HepG2 (cell line): ENCODE measurements at regions not wholly inside any gene's neighbourhood (a gene's known extent, or its start where the extent isn't known, plus 50 kb on each side); places are given as distances from the start of the nearest gene placed in this dataset.

Experiments used
- BRD4 ChIP-seq: sonication (generic); formaldehyde crosslinking; IDR thresholded peaks from 2 replicates; pipeline ENCODE4 v1.4.0; 2020; ENCODE audit warnings: missing genetic modification reagents
- CEBPB ChIP-seq: IDR thresholded peaks from 2 replicates; pipeline ENCODE4 v1.6.1; 2011; ENCODE audit warnings: low read depth, low read length, improper control_type of control experiment, borderline replicate concordance
- NFRKB ChIP-seq: fragments of 450-650 bp; IDR thresholded peaks from 2 replicates; pipeline ENCODE4 v1.6.1; 2017
- ZNF572 ChIP-seq: sonication (generic); formaldehyde crosslinking; IDR thresholded peaks from 2 replicates; pipeline ENCODE4 v1.5.1; 2020; ENCODE audit warnings: mild to moderate bottlenecking, missing genetic modification reagents
- TF ChIP-seq, protein P1 (sequence below): sonication (generic); formaldehyde crosslinking; IDR thresholded peaks from 2 replicates; pipeline ENCODE4 v1.5.0; 2020; ENCODE audit warnings: mild to moderate bottlenecking, missing genetic modification reagents, moderate library complexity

DNA sequence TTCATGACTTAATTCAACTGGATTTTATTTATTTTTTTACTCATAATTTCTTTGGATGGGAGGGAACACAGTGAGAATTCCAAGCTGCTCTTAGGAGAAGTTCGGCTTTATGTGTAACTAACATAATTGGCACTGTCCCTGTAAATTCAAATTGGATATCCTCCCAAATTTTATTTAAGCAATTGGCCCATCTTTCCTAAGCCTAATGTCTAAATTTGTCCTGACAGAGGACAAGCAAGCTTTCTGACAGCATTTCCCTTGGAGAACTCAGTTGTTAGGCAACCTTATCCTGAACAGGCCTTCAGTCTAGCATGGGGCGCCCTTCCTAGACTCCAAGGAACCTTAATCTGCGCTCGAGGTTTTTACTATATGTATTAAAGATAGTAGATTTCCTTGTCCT is 550.3 kb downstream of the NUF2 start:
- TF ChIP-seq BRD4 (CRISPR knock-in tag) (no peak), ZNF572 (CRISPR knock-in tag) (no peak), NFRKB (no peak), CEBPB (no peak)
- TF ChIP-seq, protein P1, sequence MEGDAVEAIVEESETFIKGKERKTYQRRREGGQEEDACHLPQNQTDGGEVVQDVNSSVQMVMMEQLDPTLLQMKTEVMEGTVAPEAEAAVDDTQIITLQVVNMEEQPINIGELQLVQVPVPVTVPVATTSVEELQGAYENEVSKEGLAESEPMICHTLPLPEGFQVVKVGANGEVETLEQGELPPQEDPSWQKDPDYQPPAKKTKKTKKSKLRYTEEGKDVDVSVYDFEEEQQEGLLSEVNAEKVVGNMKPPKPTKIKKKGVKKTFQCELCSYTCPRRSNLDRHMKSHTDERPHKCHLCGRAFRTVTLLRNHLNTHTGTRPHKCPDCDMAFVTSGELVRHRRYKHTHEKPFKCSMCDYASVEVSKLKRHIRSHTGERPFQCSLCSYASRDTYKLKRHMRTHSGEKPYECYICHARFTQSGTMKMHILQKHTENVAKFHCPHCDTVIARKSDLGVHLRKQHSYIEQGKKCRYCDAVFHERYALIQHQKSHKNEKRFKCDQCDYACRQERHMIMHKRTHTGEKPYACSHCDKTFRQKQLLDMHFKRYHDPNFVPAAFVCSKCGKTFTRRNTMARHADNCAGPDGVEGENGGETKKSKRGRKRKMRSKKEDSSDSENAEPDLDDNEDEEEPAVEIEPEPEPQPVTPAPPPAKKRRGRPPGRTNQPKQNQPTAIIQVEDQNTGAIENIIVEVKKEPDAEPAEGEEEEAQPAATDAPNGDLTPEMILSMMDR (CRISPR knock-in tag), result no peak
